Neural cell (in vitro differentiated cells): ENCODE measurements at regions not wholly inside any gene's neighbourhood (a gene's known extent, or its start where the extent isn't known, plus 50 kb on each side); places are given as distances from the start of the nearest gene placed in this dataset.

Experiments used
- CTCF ChIP-seq: fragments of 450-650 bp; IDR thresholded peaks from 2 replicates; pipeline ENCODE4 v1.5.1; 2014; ENCODE audit warnings: antibody characterized with exemption, mild to moderate bottlenecking, moderate library complexity; ENCODE audit not compliant: poor library complexity, severe bottlenecking
- EP300 ChIP-seq: fragments of 450-650 bp; conservative IDR thresholded peaks from 2 replicates; pipeline ENCODE4 v1.6.1; 2014; ENCODE audit warnings: antibody characterized with exemption, mild to moderate bottlenecking, moderate library complexity; ENCODE audit not compliant: poor library complexity, severe bottlenecking
- EZH2 ChIP-seq: fragments of 200-600, 300-800 bp; shearing (Covaris generic), sonication (generic); IDR thresholded peaks from 2 replicates; pipeline ENCODE4 v1.6.1; 2014; ENCODE audit warnings: antibody characterized with exemption, low read length, borderline replicate concordance, mild to moderate bottlenecking; ENCODE audit not compliant: insufficient read depth, poor library complexity, severe bottlenecking
- POLR2AphosphoS5 ChIP-seq: IDR thresholded peaks from 2 replicates; pipeline ENCODE4 v1.6.1; 2012
- RAD21 ChIP-seq: fragments of 450-650 bp; conservative IDR thresholded peaks from 2 replicates; pipeline ENCODE4 v1.6.1; 2014; ENCODE audit warnings: antibody characterized with exemption, mild to moderate bottlenecking, moderate library complexity
- REST ChIP-seq: IDR thresholded peaks from 2 replicates; pipeline ENCODE4 v1.6.1; 2012; ENCODE audit warnings: borderline replicate concordance
- SMC3 ChIP-seq: fragments of 450-650 bp; conservative IDR thresholded peaks from 2 replicates; pipeline ENCODE4 v1.6.1; 2014; ENCODE audit warnings: antibody characterized with exemption, mild to moderate bottlenecking, moderate library complexity; ENCODE audit not compliant: poor library complexity
- TAF1 ChIP-seq: IDR thresholded peaks from 2 replicates; pipeline ENCODE4 v1.6.1; 2012; ENCODE audit warnings: low read depth

- TF ChIP-seq CTCF (no peak), EP300 (no peak), EZH2 (no peak), TAF1 (no peak), POLR2AphosphoS5 (peak; percentile 91), RAD21 (no peak), SMC3 (no peak), REST (no peak)
These were observed 238.1 kb downstream of the SLITRK2 start for GRCh38 chrX:146055733-146056132.
